Ureter (tissue), 1 donor: ENCODE measurements at regions not wholly inside any gene's neighbourhood (a gene's known extent, or its start where the extent isn't known, plus 50 kb on each side); places are given as distances from the start of the nearest gene placed in this dataset.
"Not testable (repeated sequence)": the region's sequence is repeated elsewhere in the genome, so short reads cannot be mapped to it uniquely, and the experiment has no call there.

Experiments used
- DNase-seq: peaks from one replicate; pipeline ENCODE4 v3.0.0-alpha.2; 2020; ENCODE audit warnings: low spot score
- donor health status: DM: yes; HTN: yes; CAD: no.

DNA sequence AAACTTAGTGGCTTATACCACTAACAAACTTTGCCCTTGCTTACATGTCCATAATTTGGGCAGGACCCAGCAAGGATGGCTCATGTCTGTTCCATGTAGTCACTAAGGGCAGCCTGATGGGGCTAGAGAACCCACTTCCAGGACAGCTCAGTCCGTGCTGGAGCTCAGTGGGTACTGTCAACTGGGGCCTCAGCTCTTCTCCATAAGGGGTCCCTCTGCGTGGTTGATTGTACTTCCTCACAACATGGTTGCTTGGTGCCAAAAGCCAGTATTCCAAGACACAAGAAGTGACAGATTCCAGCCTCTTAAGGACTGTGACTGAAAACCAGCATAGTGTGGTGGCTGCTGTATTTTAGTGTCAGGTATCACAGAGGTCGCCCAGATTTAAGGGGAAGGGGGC is 675.2 kb downstream of the TBC1D22A start:
- no peak for DNase-seq

DNA sequence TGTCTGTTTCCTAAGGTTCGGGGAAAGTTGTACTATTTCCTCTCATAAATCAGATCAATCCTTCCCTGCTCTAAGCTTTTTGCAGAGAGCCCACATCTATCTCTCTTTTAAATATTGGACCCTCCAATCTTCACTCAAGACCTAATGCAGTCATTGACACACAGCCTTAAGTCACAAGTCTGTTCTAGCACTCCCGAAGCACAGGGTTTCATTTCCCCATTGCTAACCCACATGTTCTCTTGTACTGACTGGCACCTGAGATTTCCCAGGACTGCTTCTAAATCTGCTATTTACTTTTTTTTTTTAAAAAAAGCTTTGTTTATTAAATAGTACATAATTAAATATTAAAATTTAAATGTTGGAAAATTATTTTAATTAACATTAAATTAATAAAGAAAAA is 674.7 kb downstream of the TBC1D22A start:
- no peak for DNase-seq

DNA sequence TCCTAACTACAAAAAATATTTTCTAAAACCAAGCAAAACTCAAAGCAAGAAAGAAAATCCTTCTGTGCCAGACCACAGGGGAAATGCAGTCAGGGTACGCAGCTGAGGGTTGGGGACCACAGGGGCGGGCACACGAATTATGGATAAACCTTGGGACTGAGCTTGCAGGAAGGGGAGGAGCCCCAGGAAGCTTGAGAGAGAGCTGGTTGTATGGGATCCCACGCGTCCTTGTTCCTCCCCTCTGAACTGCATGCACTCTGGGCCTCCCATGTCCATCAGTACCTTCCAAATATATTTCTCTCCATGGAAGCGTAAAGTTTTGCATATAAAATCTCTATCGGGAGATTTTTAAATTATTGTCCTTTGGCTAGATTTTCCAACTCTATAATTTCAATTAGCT is 673.4 kb downstream of the TBC1D22A start:
- no peak for DNase-seq

DNA sequence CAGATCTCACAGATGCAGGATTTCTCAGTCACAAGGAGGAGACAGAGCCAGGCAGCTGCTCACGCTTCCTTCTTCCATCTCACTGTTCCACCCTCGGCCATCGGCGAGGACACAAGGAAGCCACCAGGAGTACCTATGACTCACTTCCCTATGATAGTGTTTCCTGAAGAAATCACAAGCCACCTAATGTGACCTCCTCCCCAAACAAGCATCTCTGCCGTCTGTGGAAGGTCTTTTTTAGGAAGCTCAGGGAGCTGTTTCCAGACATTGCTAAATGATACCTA is 672.7 kb downstream of the TBC1D22A start:
- no peak for DNase-seq

DNA sequence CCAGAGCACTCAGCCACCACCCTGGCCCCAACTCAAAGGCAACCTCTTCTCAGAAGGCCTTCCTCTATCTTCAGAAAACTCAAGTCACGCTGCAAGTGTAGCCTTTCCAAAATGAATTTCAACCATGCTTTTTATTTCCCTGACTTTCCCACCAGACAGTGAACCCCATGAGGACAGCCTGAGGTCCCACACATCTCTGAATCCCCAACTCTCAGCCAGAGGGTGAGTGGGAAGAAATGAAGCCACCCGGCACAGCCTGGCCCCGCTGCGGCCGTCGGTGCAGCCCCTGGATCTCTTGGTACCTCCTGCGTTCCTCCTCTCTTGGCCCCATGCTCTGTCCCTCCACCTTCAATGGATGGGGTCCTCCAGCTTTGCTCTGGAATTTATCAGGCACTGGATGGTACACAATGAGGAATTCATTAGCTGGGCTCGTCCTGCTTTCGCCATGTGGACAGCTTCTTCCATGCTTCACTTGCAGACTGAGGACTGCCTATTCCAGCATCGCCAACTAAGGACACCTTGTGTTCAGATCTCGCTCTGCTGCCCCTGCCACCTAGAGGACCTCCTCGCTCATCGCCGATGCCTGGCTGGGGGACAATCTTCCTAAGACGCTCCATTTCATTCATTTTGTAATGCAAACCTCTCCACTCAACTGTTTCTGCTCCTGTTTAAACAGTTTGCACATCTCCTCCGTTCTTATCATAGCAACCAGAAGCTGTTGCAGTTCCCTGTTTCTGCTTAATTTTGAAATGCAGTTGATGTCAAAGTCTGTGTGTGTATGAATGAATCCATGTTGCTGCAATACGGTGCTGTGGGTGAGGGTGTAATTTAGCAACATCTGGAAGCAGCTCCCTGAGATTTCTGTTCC is 672.1 kb downstream of the TBC1D22A start:
- no peak for DNase-seq

DNA sequence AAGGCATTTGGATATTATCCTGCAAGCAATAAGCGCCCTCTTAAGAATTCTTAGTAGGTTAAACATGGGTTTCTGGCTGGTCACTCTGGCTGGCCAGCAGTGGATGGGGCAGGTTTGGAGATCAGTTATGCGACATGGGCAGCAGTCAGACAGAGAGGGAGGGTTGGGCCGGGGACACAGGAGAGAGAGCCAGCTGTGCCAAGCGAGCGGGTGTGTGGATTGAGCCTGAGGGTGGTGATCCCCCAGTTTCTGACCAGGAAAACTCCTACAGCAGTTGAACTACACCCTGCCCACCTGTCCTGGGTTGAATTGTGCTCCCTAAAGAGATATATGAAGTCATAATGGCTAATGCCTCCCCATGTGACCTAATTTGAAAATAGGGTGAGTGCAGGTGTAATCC is 671.2 kb downstream of the TBC1D22A start:
- DNase-seq: no peak

DNA sequence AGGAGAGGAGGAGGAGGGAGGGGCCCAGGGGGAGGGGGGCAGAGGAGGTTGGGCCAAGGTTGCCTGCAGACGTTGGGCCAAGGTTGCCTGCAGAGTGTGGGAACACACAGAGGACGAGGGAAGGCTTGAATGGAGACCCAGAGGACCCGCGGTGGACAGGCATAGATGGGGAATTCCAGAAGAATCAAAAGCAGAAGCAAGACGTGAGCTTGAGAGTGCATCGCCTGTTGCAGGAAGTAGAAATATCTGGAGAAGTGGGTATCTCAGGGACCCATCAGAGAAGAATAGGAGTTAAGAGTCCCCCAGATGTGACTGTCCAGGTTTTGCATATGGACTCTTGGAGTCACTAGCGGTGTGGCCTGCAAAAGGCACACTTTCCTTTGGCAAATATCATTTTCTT is 670.2 kb downstream of the TBC1D22A start:
- DNase-seq: no peak

DNA sequence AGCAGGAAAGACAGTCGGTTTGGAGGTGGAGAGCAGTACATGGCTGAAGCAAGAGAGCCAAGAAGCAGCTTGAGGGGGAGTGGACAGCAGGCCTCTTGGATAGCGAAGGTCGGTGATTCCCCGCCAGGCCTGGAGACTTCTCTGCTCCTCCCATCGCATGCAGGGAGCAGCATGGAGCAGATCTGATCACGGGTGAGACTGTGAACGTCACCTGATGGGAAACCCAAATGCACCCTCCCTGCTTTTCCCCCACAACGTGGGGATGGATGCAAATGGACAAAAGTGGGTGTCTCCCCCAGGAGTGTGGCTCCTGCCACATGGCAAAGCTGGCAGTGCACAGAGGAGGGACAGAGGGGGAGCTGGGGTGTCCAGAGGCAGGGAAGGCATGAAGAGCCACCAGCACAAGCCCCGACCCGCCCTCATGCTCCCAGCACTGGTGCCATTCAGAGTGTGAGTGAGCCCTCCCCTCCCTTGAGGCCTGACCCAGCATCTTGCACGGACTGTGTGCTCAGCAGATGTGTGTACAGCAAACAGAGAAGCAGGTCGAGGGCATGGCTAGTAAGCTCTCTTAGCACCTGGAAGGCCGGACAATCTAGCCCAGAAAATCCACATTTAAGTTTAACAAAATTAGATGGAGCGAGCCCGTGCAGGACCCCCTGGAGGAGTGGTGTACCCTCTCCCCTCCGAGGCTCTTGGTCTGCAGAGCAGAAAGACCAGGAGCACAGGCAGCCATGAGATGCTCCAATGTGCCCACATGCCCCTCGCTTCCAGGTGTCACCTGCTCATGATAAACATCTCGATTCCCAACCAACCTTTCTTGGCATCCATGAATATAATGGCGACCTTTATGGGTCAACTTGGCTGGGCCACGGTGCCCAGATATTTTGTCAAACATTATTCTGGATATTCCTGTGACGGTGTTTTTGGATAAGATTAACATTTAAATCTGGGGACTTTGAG is 661.7 kb downstream of the TBC1D22A start:
- DNase-seq: no peak

DNA sequence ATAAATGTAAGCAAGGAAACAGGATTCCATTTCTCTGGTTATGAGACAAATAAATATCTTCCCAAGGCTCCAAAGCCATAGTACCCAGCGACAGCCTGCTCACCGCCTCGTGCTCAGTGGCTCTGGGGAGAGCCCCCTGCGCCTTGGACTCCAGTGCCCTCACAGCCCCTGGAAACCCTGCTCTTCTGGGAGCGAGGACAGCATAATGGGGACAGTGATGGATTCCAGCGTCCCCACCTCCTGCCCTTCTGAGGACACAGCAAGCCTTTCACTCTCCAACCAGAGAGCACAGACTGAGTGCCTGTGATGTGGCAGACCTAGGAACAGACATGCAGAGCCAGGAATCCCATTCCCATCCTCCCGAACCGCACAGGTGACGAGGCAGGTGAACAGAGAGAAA is 660.8 kb downstream of the TBC1D22A start:
- DNase-seq: no peak

DNA sequence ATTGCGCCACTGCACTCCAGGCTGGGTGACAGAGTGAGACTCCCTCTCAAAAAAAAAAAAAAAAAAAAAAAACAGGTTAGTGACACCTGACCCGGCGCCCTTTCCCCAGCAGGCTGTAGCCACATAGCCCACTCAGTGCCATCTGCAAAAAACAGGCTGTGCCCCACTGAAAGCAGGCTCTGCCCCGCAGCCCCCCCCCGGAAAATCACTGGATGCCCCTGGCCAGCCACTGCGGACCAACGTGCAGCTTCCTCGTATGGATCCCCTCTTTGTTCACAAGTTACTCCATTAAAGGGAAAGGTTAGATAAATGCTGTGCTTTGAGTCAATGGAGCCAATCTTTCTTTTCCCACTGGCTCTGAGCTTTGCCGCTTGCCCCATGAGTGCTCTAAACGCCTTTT is 660.3 kb downstream of the TBC1D22A start:
- no peak for DNase-seq

DNA sequence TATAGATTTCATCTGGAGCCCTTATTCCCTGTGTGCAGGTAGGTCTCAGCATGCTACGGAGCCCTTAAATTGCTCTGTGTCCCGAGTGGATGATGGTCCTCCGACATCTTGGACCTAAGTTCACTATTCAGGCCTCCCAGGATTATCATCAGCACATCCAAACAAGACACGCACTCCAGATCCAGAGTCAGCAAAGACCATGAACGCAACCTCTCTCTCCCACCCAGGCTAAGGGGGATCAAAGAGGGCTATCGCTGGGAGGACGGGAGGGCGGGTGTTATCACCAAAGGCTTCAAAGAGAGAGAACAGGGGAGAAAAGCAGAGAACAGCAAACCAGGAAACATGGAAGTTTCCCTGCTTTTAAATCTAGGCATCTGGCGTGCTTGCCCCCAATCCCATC is 659.4 kb downstream of the TBC1D22A start:
- DNase-seq: no peak

DNA sequence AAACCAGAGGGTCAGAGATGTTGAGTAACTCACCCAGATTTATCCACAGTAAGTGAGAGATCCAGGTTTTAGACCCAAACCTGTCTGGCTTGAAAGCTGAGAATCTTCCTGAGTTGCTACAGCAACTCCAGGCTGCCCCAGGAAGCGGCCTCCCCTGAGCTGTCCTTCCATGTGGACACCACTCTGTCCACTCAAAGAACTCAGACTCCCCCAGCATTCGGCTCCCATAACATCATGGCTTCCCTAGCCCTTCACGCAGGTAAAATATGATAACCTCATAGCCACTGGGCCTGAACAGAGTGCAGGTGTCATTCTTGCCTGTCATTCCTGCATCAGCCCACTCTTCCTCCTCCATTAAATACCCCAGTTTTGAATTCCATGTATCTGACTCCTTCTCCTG is 657.8 kb downstream of the TBC1D22A start:
- no peak for DNase-seq

DNA sequence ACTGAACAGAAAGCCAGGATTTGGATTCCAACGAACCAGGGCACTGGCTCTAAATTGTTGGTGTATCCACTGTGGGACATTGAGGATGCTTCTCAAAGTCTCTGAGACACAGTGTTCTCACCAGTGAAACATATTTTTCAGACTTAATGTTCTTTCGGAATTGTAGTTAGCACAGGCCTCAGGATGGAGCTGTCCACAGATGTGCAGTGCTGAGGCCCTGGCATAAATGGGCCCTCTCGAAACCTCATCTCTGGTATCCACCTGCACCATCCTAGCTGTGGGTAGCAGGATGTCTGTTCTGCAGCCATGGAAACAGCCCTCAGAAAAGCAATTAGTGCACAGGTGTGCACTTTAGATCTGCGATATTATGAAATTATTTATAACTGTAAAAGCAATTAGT is 656.8 kb downstream of the TBC1D22A start:
- no peak for DNase-seq

DNA sequence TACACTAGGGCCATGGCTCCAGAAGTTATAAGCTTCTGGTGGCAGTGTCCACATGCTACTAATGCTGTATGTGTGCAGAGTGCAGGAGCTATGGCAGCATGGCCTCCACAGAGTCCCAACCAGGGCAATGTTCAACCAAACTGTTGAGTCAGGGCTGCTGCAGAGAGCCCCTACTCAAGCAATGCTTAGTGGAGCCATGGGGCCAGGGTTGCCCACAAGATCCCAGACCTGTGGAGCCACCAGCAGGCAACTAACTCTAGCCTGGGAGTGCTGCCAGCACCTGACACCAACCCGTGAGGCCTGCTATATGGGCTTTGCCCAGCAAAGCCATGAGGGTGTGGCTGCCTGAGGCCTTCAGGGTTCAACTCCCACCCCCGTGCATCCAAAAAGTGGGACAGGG is 655.2 kb downstream of the TBC1D22A start:
- DNase-seq: no peak

DNA sequence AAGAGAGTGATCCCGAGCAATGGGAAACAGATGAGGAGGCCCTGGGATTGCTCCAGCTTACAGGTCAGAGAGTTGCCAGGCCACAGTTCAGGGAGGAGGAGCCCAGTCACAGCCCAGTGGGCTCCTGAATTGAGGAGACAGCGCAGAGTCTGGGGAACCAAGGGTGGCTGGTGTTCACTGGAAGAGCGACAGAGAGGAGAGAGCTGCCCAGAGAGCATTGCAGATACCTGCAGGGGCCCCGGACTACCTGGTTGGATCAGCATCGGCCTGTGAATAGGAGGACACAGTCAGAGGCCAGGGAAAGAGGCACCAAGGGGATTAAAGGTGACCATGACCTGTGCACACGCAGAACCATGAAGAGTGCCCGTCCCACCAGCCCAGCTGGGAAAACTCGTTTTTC is 648.6 kb downstream of the TBC1D22A start:
- no peak for DNase-seq

DNA sequence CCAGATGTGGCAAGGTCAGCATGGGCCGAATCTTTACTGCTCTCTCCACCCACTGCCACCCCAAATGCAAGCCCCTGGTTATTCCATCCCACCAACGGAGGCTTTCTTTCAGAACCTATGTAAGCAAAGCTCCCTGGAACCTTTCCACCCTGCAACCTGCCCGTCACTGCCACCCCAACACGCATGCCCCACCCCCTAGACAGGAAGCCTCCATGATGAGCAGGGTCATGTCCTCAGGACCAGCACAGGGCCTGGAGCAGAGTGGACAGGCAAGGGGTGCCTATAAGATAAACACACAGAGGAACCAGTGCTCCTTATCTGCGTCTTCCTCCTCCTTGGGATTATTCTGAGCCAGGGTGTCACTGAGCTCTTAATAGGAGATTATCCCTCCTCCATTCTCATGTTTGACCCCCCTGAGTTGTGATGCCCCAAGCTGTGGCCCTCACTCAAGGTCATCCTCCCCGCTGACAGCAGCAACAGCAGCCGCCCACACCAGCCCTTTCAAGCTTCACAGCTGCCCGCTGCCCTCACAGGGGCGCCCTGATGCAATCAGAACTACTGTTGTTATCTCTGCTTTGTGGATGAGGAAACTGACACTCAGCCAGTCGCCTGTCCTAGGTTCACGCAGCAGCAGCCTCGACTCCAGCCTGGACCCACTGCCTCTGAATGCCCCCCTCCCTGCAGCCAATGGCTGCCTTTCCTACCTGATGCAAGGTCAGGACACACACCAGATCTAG is 647.3 kb downstream of the TBC1D22A start:
- DNase-seq: no peak

DNA sequence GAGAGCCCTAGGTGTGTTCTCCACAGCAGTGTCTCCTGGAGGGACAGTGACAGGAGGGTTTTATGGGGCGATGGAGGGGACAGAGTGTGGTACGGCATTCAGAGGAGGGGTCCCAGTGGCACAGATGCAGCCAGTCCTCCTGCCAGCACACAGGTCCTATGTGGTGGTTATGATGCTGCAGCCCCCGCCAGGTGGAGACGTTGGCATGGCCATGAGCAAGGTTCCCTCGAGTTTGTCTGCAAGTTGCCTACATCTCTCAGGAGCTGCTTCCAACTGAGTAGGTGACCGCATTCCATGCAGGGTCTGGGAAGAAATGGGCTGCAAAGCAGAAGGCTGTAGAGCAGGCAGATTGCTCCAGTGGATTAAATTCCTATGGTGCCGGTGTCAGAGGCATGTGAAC is 646.0 kb downstream of the TBC1D22A start:
- DNase-seq: no peak

DNA sequence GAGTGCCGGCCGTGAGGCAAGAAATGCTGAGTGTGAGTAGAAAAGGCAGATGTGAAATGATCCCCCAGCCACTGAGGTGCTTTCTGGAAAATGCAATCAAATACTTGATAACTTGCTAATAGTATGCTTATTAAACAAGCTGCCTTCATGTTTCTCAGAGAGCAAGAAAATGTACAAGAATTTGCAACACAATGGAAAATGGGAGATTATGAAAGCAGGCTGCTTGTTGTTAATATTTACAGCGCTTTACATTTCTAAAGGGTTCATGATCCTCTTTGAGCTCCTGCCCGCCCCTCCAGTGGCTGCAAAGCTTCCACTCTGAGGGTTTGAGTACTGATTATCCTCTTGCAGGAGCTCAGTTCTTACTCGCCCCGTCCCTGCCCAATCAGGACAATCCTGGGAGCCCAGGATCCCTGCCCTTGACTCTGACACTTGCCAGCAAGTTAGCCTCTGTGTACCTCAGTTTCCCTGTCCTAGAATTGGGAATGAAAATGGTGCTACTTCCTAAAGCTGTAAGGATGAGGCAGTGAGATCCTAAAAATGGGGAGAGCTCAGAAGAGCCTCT is 645.1 kb downstream of the TBC1D22A start:
- DNase-seq: no peak

DNA sequence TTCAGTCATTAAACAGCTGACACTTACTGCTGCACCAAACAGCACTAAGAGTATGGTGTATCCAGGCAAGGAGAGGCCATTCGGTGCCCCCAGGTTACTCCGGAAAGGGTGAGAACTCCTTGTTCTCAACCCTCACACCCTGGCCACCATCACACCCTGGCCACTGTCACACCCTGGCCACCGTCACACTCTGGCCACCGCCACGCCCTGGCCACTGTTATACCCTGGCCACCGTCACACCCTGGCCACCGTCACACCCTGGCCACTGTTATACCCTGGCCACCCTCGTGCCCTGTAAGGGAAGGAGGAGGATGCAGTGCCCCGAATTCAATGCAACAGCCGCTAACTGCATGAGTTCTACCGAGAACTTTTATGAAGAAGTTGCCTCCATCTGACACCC is 644.4 kb downstream of the TBC1D22A start:
- no peak for DNase-seq

DNA sequence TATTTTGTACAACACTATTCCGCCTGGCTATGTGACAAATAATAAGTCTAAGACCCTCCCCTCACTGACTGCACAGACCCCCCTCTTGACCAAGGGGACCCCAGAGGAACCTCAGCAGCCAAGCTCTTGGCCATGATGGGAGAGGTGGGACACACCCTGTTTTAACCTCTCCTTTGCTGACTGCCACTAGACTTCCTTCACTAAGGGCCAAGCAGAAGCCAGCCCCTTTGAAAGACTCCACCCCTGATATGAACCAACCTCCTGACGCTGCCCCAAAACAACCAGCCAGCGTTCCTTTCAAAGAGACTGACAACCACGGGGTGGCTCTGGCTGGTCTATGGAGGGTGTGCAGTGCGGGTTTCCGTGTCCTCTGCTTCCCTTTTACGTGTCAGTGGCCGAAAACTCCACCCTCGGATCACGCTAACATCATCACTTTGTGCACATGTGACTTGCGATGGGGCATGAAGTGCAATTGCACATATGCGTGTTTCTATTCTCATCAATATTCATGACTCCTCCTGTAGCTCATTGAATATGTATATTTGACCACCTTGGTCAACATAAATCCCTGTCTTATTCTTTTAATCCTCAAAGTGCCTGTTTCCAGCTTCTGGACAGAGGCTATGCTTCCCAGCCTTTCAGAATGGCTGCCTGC is 643.9 kb downstream of the TBC1D22A start:
- no peak for DNase-seq

DNA sequence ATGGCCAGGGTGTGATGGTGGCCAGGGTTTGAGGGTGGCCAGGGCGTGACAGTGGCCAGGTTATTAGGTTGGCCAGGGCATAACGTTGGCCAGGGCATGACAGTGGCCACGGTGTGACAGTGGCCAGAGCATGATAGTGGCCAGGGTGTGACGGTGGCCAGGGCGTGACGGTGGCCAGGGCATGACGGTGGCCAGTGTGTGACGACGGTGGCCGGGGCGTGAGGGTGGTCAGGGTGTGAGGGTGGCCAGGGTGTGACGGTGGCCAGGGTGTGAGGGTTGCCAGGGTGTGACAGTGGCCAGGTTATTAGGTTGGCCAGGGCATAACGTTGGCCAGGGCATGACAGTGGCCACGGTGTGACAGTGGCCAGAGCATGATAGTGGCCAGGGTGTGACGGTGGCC is 642.8 kb downstream of the TBC1D22A start:
- not testable (repeated sequence) for DNase-seq
